C4-2B (cell line): ENCODE measurements at regions not wholly inside any gene's neighbourhood (a gene's known extent, or its start where the extent isn't known, plus 50 kb on each side); places are given as distances from the start of the nearest gene placed in this dataset.

Source experiments
- H3K27ac ChIP-seq: fragments of 450-650 bp; 2 replicates; pipeline ENCODE4 v1.5.1; 2017
- CTCF ChIP-seq: fragments of 450-650 bp; conservative IDR thresholded peaks from 2 replicates; pipeline ENCODE4 v1.5.1; 2017; ENCODE audit warnings: mild to moderate bottlenecking
- ZFX ChIP-seq: fragments of 450-650 bp; IDR thresholded peaks from 2 replicates; pipeline ENCODE4 v1.6.1; 2017

- TF ChIP-seq ZFX, result no peak
- peak; percentile 53 for TF ChIP-seq CTCF
- no peak overlapping the region for H3K27ac ChIP-seq
Observed at GRCh38 chr2:193695367-193695766, 1500.6 kb upstream of the TMEFF2 start.

DNA sequence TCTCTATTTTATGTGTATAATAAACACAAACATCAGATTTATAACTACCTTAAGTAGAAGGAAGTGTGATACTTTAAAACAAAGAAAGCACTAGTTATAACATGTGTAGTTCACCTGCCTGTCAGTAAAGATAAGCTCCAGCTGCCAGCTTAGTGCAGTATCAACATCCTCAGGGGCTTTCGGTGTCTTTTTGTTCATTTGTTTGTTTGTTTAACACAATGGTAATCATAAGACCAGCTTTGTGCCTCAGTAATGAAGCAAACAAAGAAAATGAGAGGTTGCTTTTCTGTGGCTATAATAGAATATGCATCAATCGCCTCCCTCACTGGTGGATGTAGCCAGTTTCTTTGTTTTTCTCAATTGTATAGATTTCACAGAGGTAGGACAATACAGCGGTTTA lies 1499.0 kb upstream of the TMEFF2 start:
- TF ChIP-seq ZFX (no peak), CTCF (no peak)
- H3K27ac ChIP-seq, result no peak overlapping the region

DNA sequence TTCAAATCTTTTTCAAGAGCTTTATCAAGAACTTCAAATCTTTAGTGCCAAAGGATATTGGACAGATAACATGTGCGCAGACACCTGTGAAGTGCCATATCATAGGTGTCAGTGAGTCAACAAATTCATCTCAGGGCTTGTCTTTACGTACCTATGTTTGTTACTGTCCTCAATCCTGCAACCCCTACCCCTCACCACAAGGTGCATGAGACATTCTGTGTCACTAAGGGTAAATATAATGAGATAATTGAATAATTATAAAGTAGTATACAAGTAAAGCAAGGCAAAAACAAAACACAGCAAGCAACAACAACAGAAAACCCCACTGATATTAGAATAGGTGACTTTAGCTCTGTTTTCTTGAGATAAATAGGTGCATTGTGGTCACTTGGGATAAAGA lies 1495.8 kb upstream of the TMEFF2 start:
- H3K27ac ChIP-seq, result no peak overlapping the region
- TF ChIP-seq CTCF (no peak), ZFX (no peak)

GRCh38 chr2:193687195-193687594 lies 1492.5 kb upstream of the TMEFF2 start:
- no peak for TF ChIP-seq CTCF
- no peak for TF ChIP-seq ZFX
- no peak overlapping the region for H3K27ac ChIP-seq

- no peak overlapping the region for H3K27ac ChIP-seq
- TF ChIP-seq CTCF (no peak), ZFX (no peak)
Observed at GRCh38 chr2:193679847-193680246, 1485.1 kb upstream of the TMEFF2 start.

- no peak overlapping the region for H3K27ac ChIP-seq
Observed at GRCh38 chr2:193670478-193670877, 1475.7 kb upstream of the TMEFF2 start.

DNA sequence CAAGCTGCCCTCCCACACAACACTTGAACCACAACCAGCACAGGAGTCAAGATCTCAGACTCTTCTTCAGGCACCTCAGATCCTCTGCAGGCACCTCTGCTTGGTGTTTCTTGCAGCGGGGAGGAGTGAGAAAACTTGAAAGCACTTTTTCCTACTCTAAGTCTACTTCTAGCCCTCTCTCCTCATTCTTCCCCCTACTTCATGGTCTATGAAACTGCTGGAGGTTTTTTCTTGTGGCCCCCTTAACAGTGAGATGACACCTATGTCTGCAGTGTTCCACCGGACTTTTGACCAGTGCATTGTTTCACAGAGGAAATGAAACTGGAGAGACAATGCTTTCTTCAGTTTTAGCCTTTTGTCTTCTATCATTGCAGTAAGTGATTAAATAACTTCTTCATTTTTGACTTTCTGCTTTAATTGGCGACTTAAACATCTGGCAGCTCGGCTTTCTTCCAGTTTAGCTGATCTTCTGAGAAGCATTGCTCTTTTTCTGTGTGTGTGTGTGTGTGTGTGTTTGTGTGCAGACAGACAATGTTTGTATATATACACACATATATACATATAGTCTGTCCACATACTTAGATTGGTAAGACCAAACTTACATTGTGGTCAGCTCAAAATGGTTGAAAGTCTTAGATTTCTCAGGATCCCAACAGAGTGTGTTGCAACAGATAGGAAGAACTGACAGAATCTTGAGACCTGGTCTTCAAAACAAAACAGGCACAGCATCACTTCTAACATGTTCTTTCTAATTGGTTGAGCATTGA lies 1474.0 kb upstream of the TMEFF2 start:
- no peak for TF ChIP-seq CTCF
- TF ChIP-seq ZFX, result no peak
- H3K27ac ChIP-seq, result no peak overlapping the region

More at GRCh38 chr2:193670478-193670877, 1475.7 kb upstream of the TMEFF2 start:
- TF ChIP-seq ZFX, result no peak
- no peak for TF ChIP-seq CTCF
